Psoas muscle (tissue), 7 donors: ENCODE measurements at regions not wholly inside any gene's neighbourhood (a gene's known extent, or its start where the extent isn't known, plus 50 kb on each side); places are given as distances from the start of the nearest gene placed in this dataset.

Experiments
- ATAC-seq, 4 donors: fragments of 200-7000 bp; cut with Tn5 transposase; one replicate each; pipeline ENCODE4 v1.9.1; 2020; ENCODE audit warnings: moderate library complexity in 3 of 4, mild to moderate bottlenecking in 2 of 4
- DNase-seq, 2 donors: peaks; one replicate each; pipeline ENCODE4 v3.0.0-alpha.2; 2020
- H3K27ac ChIP-seq: fragments of 200-600 bp; one replicate; pipeline ENCODE4 v1.8.0; 2022
- H3K27me3 ChIP-seq, 3 donors: fragments of 200-600 bp in 1 of 3; one replicate each; pipeline versions ENCODE4 v1.6.1 to v1.8.0; 2013 to 2022; ENCODE audit warnings: low read length in 2 of 3, mild to moderate bottlenecking in 2 of 3, moderate library complexity in 1 of 3; ENCODE audit not compliant: insufficient read depth in 3 of 3
- H3K36me3 ChIP-seq, 2 donors: fragments of 200-600 bp in 1 of 2; one replicate each; pipeline versions ENCODE4 v1.6.1 to v1.8.0; 2013 to 2022; ENCODE audit warnings: low read depth in 1 of 2, mild to moderate bottlenecking in 1 of 2, moderate library complexity in 1 of 2; ENCODE audit not compliant: insufficient read depth in 1 of 2
- H3K4me1 ChIP-seq: fragments of 200-600 bp; one replicate; pipeline ENCODE4 v1.8.0; 2022
- H3K4me3 ChIP-seq: fragments of 200-600 bp; one replicate; pipeline ENCODE4 v1.8.0; 2022; ENCODE audit warnings: mild to moderate bottlenecking
- H3K9me3 ChIP-seq: fragments of 200-600 bp; one replicate; pipeline ENCODE4 v1.8.0; 2022
- CTCF ChIP-seq: fragments of 200-600 bp; IDR thresholded peaks from one replicate; pipeline ENCODE4 v1.8.0; 2022; ENCODE audit warnings: antibody characterized with exemption
- WGBS, 3 donors: extraction: QIAGEN DNeasy Blood & Tissue Kit; methylation state at CpG; one replicate each; pipeline versions ENCODE4 v1.1.6 to v1.1.7; 2013; 5-methylcytosine and 5-hydroxymethylcytosine counted together
- intact Hi-C, 2 donors: fragments of 100-400 bp; cut with DNase I; formaldehyde crosslinking; loops; one replicate each; pipeline versions ENCODE4 v1.11.0 to v1.14.2; 2022
- donor health status: healthy with polysubstance abuse.
- donor health status: DM: no; HTN: no; CAD: no; lungs with moderate emphysema.
- donor health status: Bipolar disorder and iron deficiency.
- donor health status: healthy.
- donor health status: DM: yes; HTN: yes; CAD: no.
- donor health status: DM: no; HTN: no; CAD: no.
- donor health status: DM: yes; HTN: yes; CAD: no.

DNA sequence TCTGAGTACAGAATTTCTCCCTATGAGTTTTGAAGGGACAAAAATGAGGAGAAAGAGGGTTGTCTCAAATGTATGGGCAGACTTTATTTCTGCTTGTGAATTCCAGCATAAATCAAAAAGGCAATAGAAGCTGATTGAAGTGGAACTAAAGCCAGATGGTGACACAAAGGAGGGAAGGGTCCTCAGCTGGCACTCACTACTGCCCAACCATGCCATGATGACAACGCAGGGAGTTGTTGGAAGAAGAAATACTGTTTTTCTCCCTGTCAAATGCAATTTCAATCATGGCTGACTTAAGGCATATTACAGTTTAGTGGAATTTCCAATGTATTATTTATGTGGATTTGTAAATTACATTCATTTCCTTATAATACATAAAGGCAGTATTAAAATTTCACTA, 805.8 kb downstream of the ADGRL2 start:
- ATAC-seq = no peak
- no peak for DNase-seq
- H3K4me3 ChIP-seq = no peak overlapping the region
- WGBS, 3 donors = 58 to 79% (median 62%) methylated on average over 1 of the region's 1 CpG
- no peaks in the 10 kb centered on the region for H3K4me1 ChIP-seq
- intact Hi-C loops = no loop called here
- no peak for TF ChIP-seq CTCF
- H3K9me3 ChIP-seq = no peaks in the 10 kb centered on the region
- H3K36me3 ChIP-seq = no peaks in the 10 kb centered on the region
- H3K27ac ChIP-seq = no peak overlapping the region
- no peaks in the 10 kb centered on the region for H3K27me3 ChIP-seq

GRCh38 chr1:82604524-82604923, 803.8 kb downstream of the ADGRL2 start:
- Histone ChIP-seq H3K4me1 (no peaks in the 10 kb centered on the region), H3K4me3 (no peak overlapping the region), H3K9me3 (no peaks in the 10 kb centered on the region), H3K27me3 (no peaks in the 10 kb centered on the region), H3K36me3 (no peaks in the 10 kb centered on the region), H3K27ac (no peak overlapping the region)
- no peak for ATAC-seq
- TF ChIP-seq CTCF = no peak
- intact Hi-C loops = no loop called here
- 61% methylated on average over 4 of the region's 4 CpGs for WGBS, 3 donors
- DNase-seq = no peak

GRCh38 chr1:82600314-82600713, 799.6 kb downstream of the ADGRL2 start:
- H3K4me3 ChIP-seq = no peak overlapping the region
- no peak overlapping the region for H3K27ac ChIP-seq
- no peaks in the 10 kb centered on the region for H3K9me3 ChIP-seq
- ATAC-seq (no peak), DNase-seq (no peak)
- H3K4me1 ChIP-seq = no peaks in the 10 kb centered on the region
- H3K27me3 ChIP-seq = no peaks in the 10 kb centered on the region
- intact Hi-C loops = no loop called here
- no peaks in the 10 kb centered on the region for H3K36me3 ChIP-seq
- TF ChIP-seq CTCF = no peak

DNA sequence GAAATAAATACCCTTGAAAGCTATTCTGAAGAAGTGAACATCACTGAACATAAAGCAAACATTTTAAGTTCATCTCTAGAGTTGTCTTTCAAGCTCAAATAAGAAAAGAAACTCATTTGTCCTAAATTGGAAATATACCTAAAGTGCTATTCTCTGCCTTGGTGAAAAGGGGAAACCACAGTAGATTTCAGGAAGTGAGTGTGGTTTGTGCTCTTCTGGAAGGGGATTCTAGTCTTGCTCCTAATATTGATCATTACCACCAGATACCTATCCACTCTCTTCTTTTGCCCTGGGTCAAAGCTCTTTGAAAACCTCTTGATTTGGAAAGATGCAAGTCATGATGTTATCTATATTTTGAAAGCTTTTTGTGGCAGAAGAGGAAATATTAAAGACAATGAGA, 798.1 kb downstream of the ADGRL2 start:
- Histone ChIP-seq H3K9me3 (no peaks in the 10 kb centered on the region), H3K27ac (no peak overlapping the region), H3K4me1 (no peaks in the 10 kb centered on the region), H3K36me3 (no peaks in the 10 kb centered on the region), H3K27me3 (no peaks in the 10 kb centered on the region), H3K4me3 (no peak overlapping the region)
- intact Hi-C loops = no loop called here
- no peak for TF ChIP-seq CTCF
- ATAC-seq = no peak
- no peak for DNase-seq

DNA sequence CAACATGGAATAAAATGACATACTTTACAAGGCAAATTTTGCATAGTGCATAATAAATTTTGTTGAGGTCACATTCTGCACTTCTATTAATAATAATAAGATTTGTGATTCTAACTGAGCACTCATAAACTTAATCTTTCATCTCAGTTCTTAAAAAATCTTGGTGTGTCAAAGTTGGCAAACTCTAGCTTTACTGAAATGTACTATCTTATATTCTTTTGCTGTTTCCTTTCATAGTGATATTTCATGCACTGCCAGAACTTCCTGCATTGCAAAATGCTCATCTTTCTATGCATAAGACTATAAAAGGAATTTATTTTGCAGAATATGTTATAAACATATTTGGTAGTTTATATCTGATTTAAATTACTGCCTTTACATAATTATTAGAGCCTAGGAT, 797.6 kb downstream of the ADGRL2 start:
- intact Hi-C loops = no loop called here

More for the DNA sequence above, 797.6 kb downstream of the ADGRL2 start:
- Histone ChIP-seq H3K27ac (no peak overlapping the region), H3K9me3 (no peaks in the 10 kb centered on the region), H3K4me1 (no peaks in the 10 kb centered on the region), H3K27me3 (no peaks in the 10 kb centered on the region), H3K4me3 (no peak overlapping the region), H3K36me3 (no peaks in the 10 kb centered on the region)
- no peak for TF ChIP-seq CTCF
- ATAC-seq (no peak), DNase-seq (no peak)
